Neural cell (in vitro differentiated cells): ENCODE measurements at regions not wholly inside any gene's neighbourhood (a gene's known extent, or its start where the extent isn't known, plus 50 kb on each side); places are given as distances from the start of the nearest gene placed in this dataset.

Experiments used
- H2AFZ ChIP-seq: fragments of 200-600, 300-800 bp; sonication (generic), shearing (Covaris generic); 2 replicates; pipeline ENCODE4 v1.6.0; 2014; ENCODE audit warnings: low read depth, mild to moderate bottlenecking, antibody characterized with exemption, low read length, moderate library complexity
- H3F3A ChIP-seq: fragments of 200-600 bp; shearing (Covaris generic); 2 replicates; pipeline ENCODE4 v1.6.1; 2016; ENCODE audit warnings: mild to moderate bottlenecking, moderate library complexity, mixed read lengths, antibody characterized with exemption, low read length; ENCODE audit not compliant: insufficient read depth, poor library complexity, severe bottlenecking
- H3K27ac ChIP-seq: fragments of 200-600, 300-800 bp; sonication (generic), shearing (Covaris generic); 2 replicates; pipeline ENCODE4 v1.5.1; 2014; ENCODE audit warnings: mild to moderate bottlenecking, low read length, moderate library complexity
- H3K27me3 ChIP-seq: fragments of 300-800, 200-600 bp; sonication (generic), shearing (Covaris generic); 2 replicates; pipeline ENCODE4 v1.6.0; 2014; ENCODE audit warnings: mild to moderate bottlenecking, low read depth, low read length, moderate library complexity; ENCODE audit not compliant: insufficient read depth
- H3K36me3 ChIP-seq: fragments of 300-800, 200-600 bp; sonication (generic), shearing (Covaris generic); 2 replicates; pipeline ENCODE4 v1.5.1; 2014; ENCODE audit warnings: mild to moderate bottlenecking, antibody characterized with exemption, low read length, moderate library complexity; ENCODE audit not compliant: insufficient read depth
- H3K4me2 ChIP-seq: fragments of 300-800, 200-600 bp; sonication (generic), shearing (Covaris generic); 2 replicates; pipeline ENCODE4 v1.6.0; 2014; ENCODE audit warnings: mild to moderate bottlenecking, low read length
- H3K4me3 ChIP-seq: fragments of 300-800, 200-600 bp; sonication (generic), shearing (Covaris generic); 2 replicates; pipeline ENCODE4 v1.5.1; 2014; ENCODE audit warnings: mild to moderate bottlenecking, low read length, moderate library complexity
- H3K79me2 ChIP-seq: fragments of 200-600 bp; shearing (Covaris generic); replicated peaks from 2 replicates; pipeline ENCODE4 v1.6.0; 2014; ENCODE audit warnings: mild to moderate bottlenecking, low read length, moderate library complexity; ENCODE audit not compliant: insufficient read depth
- H3K9ac ChIP-seq: fragments of 300-800, 200-600 bp; sonication (generic), shearing (Covaris generic); 2 replicates; pipeline ENCODE4 v1.6.1; 2016; ENCODE audit warnings: mild to moderate bottlenecking, low read length, mixed read lengths
- H3K9me2 ChIP-seq: fragments of 200-600 bp; shearing (Covaris generic); 2 replicates; pipeline ENCODE4 v1.6.1; 2016; ENCODE audit warnings: mild to moderate bottlenecking, low read length, mixed read lengths; ENCODE audit not compliant: insufficient read depth
- H3K9me3 ChIP-seq: fragments of 200-600, 300-800 bp; sonication (generic), shearing (Covaris generic); 2 replicates; pipeline ENCODE4 v1.6.1; 2016; ENCODE audit warnings: mild to moderate bottlenecking, mixed run types, low read length, moderate library complexity, mixed read lengths
- H4K20me1 ChIP-seq: fragments of 200-600 bp; shearing (Covaris generic); 2 replicates; pipeline ENCODE4 v1.6.1; 2016; ENCODE audit warnings: mild to moderate bottlenecking, mixed run types; ENCODE audit not compliant: insufficient read depth
- CTCF ChIP-seq: fragments of 450-650 bp; IDR thresholded peaks from 2 replicates; pipeline ENCODE4 v1.5.1; 2014; ENCODE audit warnings: antibody characterized with exemption, mild to moderate bottlenecking, moderate library complexity; ENCODE audit not compliant: poor library complexity, severe bottlenecking
- EP300 ChIP-seq: fragments of 450-650 bp; conservative IDR thresholded peaks from 2 replicates; pipeline ENCODE4 v1.6.1; 2014; ENCODE audit warnings: antibody characterized with exemption, mild to moderate bottlenecking, moderate library complexity; ENCODE audit not compliant: poor library complexity, severe bottlenecking
- EZH2 ChIP-seq: fragments of 200-600, 300-800 bp; shearing (Covaris generic), sonication (generic); IDR thresholded peaks from 2 replicates; pipeline ENCODE4 v1.6.1; 2014; ENCODE audit warnings: antibody characterized with exemption, low read length, borderline replicate concordance, mild to moderate bottlenecking; ENCODE audit not compliant: insufficient read depth, poor library complexity, severe bottlenecking
- MXI1 ChIP-seq: fragments of 450-650 bp; conservative IDR thresholded peaks from 2 replicates; pipeline ENCODE4 v1.6.1; 2014; ENCODE audit warnings: antibody characterized with exemption, mild to moderate bottlenecking; ENCODE audit not compliant: poor library complexity, severe bottlenecking
- POLR2AphosphoS5 ChIP-seq: IDR thresholded peaks from 2 replicates; pipeline ENCODE4 v1.6.1; 2012
- RAD21 ChIP-seq: fragments of 450-650 bp; conservative IDR thresholded peaks from 2 replicates; pipeline ENCODE4 v1.6.1; 2014; ENCODE audit warnings: antibody characterized with exemption, mild to moderate bottlenecking, moderate library complexity
- REST ChIP-seq: IDR thresholded peaks from 2 replicates; pipeline ENCODE4 v1.6.1; 2012; ENCODE audit warnings: borderline replicate concordance
- SMC3 ChIP-seq: fragments of 450-650 bp; conservative IDR thresholded peaks from 2 replicates; pipeline ENCODE4 v1.6.1; 2014; ENCODE audit warnings: antibody characterized with exemption, mild to moderate bottlenecking, moderate library complexity; ENCODE audit not compliant: poor library complexity
- TAF1 ChIP-seq: IDR thresholded peaks from 2 replicates; pipeline ENCODE4 v1.6.1; 2012; ENCODE audit warnings: low read depth

- Histone ChIP-seq H3K9ac (no peak overlapping the region), H3K9me3 (no peaks in the 10 kb centered on the region), H3K27me3 (no peaks in the 10 kb centered on the region), H3K27ac (no peak overlapping the region), H3F3A (no peaks in the 10 kb centered on the region), H4K20me1 (no peaks in the 10 kb centered on the region), H3K4me2 (no peak overlapping the region), H3K4me3 (no peak overlapping the region), H3K9me2 (no peaks in the 10 kb centered on the region), H2AFZ (no peak overlapping the region), H3K79me2 (no peaks in the 10 kb centered on the region), H3K36me3 (no peaks in the 10 kb centered on the region)
- TF ChIP-seq EZH2 = no peak
- no peak for TF ChIP-seq CTCF
- no peak for TF ChIP-seq TAF1
- no peak for TF ChIP-seq POLR2AphosphoS5
- no peak for TF ChIP-seq EP300
- no peak for TF ChIP-seq SMC3
- no peak for TF ChIP-seq REST
- TF ChIP-seq MXI1 = no peak
Observed at GRCh38 chr9:81162361-81162760, 527.0 kb downstream of the TLE1 start.

- Histone ChIP-seq H3K9me2 (no peaks in the 10 kb centered on the region), H3K4me2 (no peak overlapping the region), H3K27ac (no peak overlapping the region), H3F3A (no peaks in the 10 kb centered on the region), H2AFZ (no peak overlapping the region), H3K9me3 (no peaks in the 10 kb centered on the region), H3K27me3 (no peaks in the 10 kb centered on the region), H4K20me1 (no peaks in the 10 kb centered on the region), H3K4me3 (no peak overlapping the region), H3K79me2 (no peaks in the 10 kb centered on the region), H3K36me3 (no peaks in the 10 kb centered on the region), H3K9ac (no peak overlapping the region)
- TF ChIP-seq EP300 = no peak
- TF ChIP-seq CTCF = no peak
- TF ChIP-seq RAD21 = no peak
- TF ChIP-seq MXI1 = no peak
- TF ChIP-seq TAF1 = no peak
- TF ChIP-seq POLR2AphosphoS5 = no peak
- TF ChIP-seq REST = no peak
- no peak for TF ChIP-seq SMC3
- no peak for TF ChIP-seq EZH2
Observed at GRCh38 chr9:81156381-81156780, 533.0 kb downstream of the TLE1 start.
